Hepatocyte (in vitro differentiated cells): ENCODE measurements at regions not wholly inside any gene's neighbourhood (a gene's known extent, or its start where the extent isn't known, plus 50 kb on each side); places are given as distances from the start of the nearest gene placed in this dataset.
A peak's percentile ranks its signal among the peaks of the same experiment; 100 is the strongest.

Experiments
- DNase-seq: peaks from one replicate; pipeline ENCODE4 v3.0.0-alpha.2; 2016; ENCODE audit warnings: low spot score
- H2AFZ ChIP-seq: fragments of 200-600 bp; sonication (generic); 2 replicates; pipeline ENCODE4 v1.6.0; 2016; ENCODE audit warnings: antibody characterized with exemption, mild to moderate bottlenecking
- H3K27ac ChIP-seq: fragments of 200-600 bp; sonication (generic); 2 replicates; pipeline ENCODE4 v1.5.1; 2016; ENCODE audit warnings: mild to moderate bottlenecking
- H3K27me3 ChIP-seq: fragments of 200-600 bp; sonication (generic); 2 replicates; pipeline ENCODE4 v1.6.1; 2016
- H3K36me3 ChIP-seq: fragments of 200-600 bp; sonication (generic); replicated peaks from 2 replicates; pipeline ENCODE4 v1.5.1; 2016; ENCODE audit warnings: low read depth; ENCODE audit not compliant: insufficient read depth
- H3K4me1 ChIP-seq: fragments of 200-600 bp; sonication (generic); 2 replicates; pipeline ENCODE4 v1.5.1; 2016; ENCODE audit warnings: mild to moderate bottlenecking, moderate library complexity; ENCODE audit not compliant: insufficient read depth
- H3K4me2 ChIP-seq: fragments of 200-600 bp; sonication (generic); 2 replicates; pipeline ENCODE4 v1.6.0; 2016
- H3K4me3 ChIP-seq: fragments of 200-600 bp; sonication (generic); 2 replicates; pipeline ENCODE4 v1.5.1; 2016; ENCODE audit warnings: mild to moderate bottlenecking
- H3K79me2 ChIP-seq: fragments of 200-600 bp; sonication (generic); 2 replicates; pipeline ENCODE4 v1.6.0; 2017; ENCODE audit warnings: mild to moderate bottlenecking
- H3K9me2 ChIP-seq: fragments of 200-600 bp; sonication (generic); replicated peaks from 2 replicates; pipeline ENCODE4 v1.6.0; 2017; ENCODE audit warnings: mild to moderate bottlenecking; ENCODE audit not compliant: insufficient read depth
- H3K9me3 ChIP-seq: fragments of 200-600 bp; sonication (generic); 2 replicates; pipeline ENCODE4 v1.5.1; 2016; ENCODE audit warnings: low read depth, mild to moderate bottlenecking
- H4K20me1 ChIP-seq: fragments of 200-600 bp; sonication (generic); 2 replicates; pipeline ENCODE4 v1.6.0; 2016; ENCODE audit warnings: mild to moderate bottlenecking; ENCODE audit not compliant: insufficient read depth, poor library complexity, severe bottlenecking
- EZH2 ChIP-seq: fragments of 200-600 bp; sonication (generic); IDR thresholded peaks from 2 replicates; pipeline ENCODE4 v1.6.1; 2016; ENCODE audit warnings: antibody characterized with exemption, mild to moderate bottlenecking, borderline replicate concordance
- EZH2phosphoT487 ChIP-seq: fragments of 200-600 bp; sonication (generic); IDR thresholded peaks from one replicate; pipeline ENCODE4 v1.6.1; 2018; ENCODE audit warnings: antibody characterized with exemption, mild to moderate bottlenecking, low read depth, moderate library complexity; ENCODE audit not compliant: unreplicated experiment, severe bottlenecking
- WGBS: methylation state at CpG from one replicate; pipeline ENCODE4 v1.1.6; 2016; ENCODE audit warnings: low lambda C conversion rate; ENCODE audit errors: missing lambda C conversion rate; 5-methylcytosine and 5-hydroxymethylcytosine counted together
- TF ChIP-seq, protein P1 (sequence below): fragments of 200-600 bp; sonication (generic); IDR thresholded peaks from 2 replicates; pipeline ENCODE4 v1.5.1; 2016; ENCODE audit warnings: antibody characterized with exemption, mild to moderate bottlenecking; ENCODE audit not compliant: poor library complexity

DNA sequence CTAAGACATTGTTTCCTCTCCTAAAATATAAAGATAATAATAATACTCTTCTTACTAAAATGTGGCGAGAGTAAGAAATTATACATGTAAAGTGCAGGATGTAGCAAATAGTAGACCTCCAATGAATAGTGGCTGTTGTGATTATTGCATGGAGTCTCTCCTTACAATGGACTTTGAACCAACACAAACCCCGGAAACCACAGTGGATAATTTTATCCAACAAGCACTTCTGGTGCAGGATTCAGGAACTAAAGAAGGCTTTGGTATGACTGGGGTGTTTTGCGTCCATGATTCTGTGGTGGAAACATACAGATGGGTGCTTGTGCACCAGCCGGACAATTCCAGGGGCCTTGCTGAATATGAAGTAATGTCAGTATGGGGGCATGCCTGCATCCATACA, 146.4 kb upstream of the UBASH3B start:
- H3K9me2 ChIP-seq: no peaks in the 10 kb centered on the region
- no peak for DNase-seq
- peaks cover 6% of the 10 kb centered on the region for H3K4me1 ChIP-seq
- H3K27ac ChIP-seq: no peak overlapping the region
- no peaks in the 10 kb centered on the region for H3K9me3 ChIP-seq
- no peaks in the 10 kb centered on the region for H3K79me2 ChIP-seq
- no peaks in the 10 kb centered on the region for H3K36me3 ChIP-seq
- no peaks in the 10 kb centered on the region for H4K20me1 ChIP-seq
- H3K4me3 ChIP-seq: no peak overlapping the region
- no peaks in the 10 kb centered on the region for H3K27me3 ChIP-seq
- no peak overlapping the region for H3K4me2 ChIP-seq
- TF ChIP-seq EZH2 (no peak), EZH2phosphoT487 (no peak)
- TF ChIP-seq, protein P1, sequence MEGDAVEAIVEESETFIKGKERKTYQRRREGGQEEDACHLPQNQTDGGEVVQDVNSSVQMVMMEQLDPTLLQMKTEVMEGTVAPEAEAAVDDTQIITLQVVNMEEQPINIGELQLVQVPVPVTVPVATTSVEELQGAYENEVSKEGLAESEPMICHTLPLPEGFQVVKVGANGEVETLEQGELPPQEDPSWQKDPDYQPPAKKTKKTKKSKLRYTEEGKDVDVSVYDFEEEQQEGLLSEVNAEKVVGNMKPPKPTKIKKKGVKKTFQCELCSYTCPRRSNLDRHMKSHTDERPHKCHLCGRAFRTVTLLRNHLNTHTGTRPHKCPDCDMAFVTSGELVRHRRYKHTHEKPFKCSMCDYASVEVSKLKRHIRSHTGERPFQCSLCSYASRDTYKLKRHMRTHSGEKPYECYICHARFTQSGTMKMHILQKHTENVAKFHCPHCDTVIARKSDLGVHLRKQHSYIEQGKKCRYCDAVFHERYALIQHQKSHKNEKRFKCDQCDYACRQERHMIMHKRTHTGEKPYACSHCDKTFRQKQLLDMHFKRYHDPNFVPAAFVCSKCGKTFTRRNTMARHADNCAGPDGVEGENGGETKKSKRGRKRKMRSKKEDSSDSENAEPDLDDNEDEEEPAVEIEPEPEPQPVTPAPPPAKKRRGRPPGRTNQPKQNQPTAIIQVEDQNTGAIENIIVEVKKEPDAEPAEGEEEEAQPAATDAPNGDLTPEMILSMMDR: no peak
- WGBS: 89% methylated on average over 4 of the region's 4 CpGs
- no peak overlapping the region for H2AFZ ChIP-seq

DNA sequence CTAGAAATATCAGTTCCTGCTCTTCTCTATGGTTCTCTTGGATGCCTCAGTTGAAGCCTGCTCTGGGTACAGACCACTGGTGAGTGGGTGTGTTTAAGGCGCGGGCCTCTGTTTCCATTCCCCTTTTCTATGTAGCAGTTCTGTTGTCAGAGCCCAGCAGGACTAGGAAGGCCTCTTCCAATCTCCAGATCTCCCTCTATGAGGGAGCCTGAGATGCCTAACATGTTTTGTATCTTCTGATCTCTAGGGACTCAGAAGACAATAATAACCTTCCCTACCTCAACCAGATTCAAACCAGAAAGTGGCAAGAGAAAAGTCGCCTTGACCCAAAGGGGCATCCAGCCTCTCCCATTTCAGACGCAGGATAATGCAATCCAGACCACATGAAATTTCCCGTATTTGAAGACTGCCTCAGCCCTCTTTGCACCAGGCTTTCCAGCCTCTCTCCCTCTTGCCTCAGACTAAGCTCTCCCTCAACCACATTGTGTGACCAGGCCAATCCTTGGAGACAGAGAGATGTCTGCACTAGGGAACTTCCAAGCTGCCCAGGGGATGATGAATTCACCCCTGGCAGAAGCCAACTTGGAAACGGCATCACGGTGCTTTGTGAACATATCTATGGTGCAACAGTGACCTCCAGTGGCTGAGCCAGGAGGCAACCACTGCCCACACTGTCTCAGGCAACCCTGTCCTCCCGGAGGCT, 150.1 kb upstream of the UBASH3B start:
- TF ChIP-seq EZH2phosphoT487 (no peak), EZH2 (no peak)
- TF ChIP-seq, protein P1: peak; percentile 90
- H3K36me3 ChIP-seq: no peaks in the 10 kb centered on the region
- peaks cover 6% of the 10 kb centered on the region for H3K4me1 ChIP-seq
- no peaks in the 10 kb centered on the region for H4K20me1 ChIP-seq
- peak overlapping the region; percentile 2 for H2AFZ ChIP-seq
- no peaks in the 10 kb centered on the region for H3K79me2 ChIP-seq
- H3K27me3 ChIP-seq: no peaks in the 10 kb centered on the region
- H3K4me2 ChIP-seq: no peak overlapping the region
- WGBS: 39% methylated on average over 8 of the region's 8 CpGs
- H3K4me3 ChIP-seq: no peak overlapping the region
- no peaks in the 10 kb centered on the region for H3K9me3 ChIP-seq
- no peaks in the 10 kb centered on the region for H3K9me2 ChIP-seq
- peak overlapping the region; percentile 22 for H3K27ac ChIP-seq
- peak; percentile 91 for DNase-seq

DNA sequence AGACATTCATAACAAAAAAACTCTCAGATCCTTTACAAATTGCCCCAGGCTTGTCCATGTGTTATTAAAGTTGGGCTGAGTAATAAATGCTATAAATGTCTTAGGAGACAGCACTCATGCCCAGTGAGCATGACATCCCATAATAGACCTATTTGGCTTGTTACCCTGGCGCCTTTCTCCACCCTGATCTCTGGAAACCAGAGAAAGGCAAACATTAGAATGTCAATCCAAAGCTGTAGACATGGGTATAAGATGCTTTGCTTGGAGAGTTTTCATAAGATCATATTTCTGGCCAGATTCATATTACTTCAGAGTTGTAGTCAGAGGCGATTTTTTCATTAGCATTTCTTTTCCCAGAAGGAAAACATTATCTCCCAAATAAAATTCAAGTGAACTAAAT, 161.3 kb upstream of the UBASH3B start:
- H3K27ac ChIP-seq: no peak overlapping the region
- no peaks in the 10 kb centered on the region for H3K4me1 ChIP-seq
- WGBS: 59% methylated on average over 2 of the region's 2 CpGs
- H3K9me3 ChIP-seq: no peaks in the 10 kb centered on the region
- H3K36me3 ChIP-seq: no peaks in the 10 kb centered on the region
- no peaks in the 10 kb centered on the region for H4K20me1 ChIP-seq
- no peak overlapping the region for H2AFZ ChIP-seq
- no peak overlapping the region for H3K4me3 ChIP-seq
- no peaks in the 10 kb centered on the region for H3K79me2 ChIP-seq
- TF ChIP-seq EZH2 (no peak), EZH2phosphoT487 (no peak)
- TF ChIP-seq, protein P1: no peak
- H3K4me2 ChIP-seq: no peak overlapping the region
- H3K27me3 ChIP-seq: no peaks in the 10 kb centered on the region
- DNase-seq: peak; percentile 24
- H3K9me2 ChIP-seq: no peaks in the 10 kb centered on the region
